A549 (cell line): ENCODE measurements at regions not wholly inside any gene's neighbourhood (a gene's known extent, or its start where the extent isn't known, plus 50 kb on each side); places are given as distances from the start of the nearest gene placed in this dataset.

Source experiments
- ATAC-seq, 2 experiments: fragments of 200-7000 bp in 1 of 2; fragments of >200 bp in 1 of 2; cut with Nextera tagmentation in 1 of 2; cut with Tn5 transposase in 1 of 2; 3 replicates each; pipeline versions ENCODE4 v1.8.0 to v1.9.1; 2018 to 2020; ENCODE audit warnings: mild to moderate bottlenecking in 1 of 2, moderate library complexity in 1 of 2
- CTCF ChIA-PET: fragments of 300-600 bp; sonication (Branson Sonifier 250); formaldehyde crosslinking; extraction: SDS; loops from one replicate; lab custom pipeline; 2021; ENCODE audit warnings: antibody characterized with exemption, inconsistent platforms; lab: Yijun Ruan, JAX
- POLR2A ChIA-PET: fragments of 350-600 bp; formaldehyde crosslinking; extraction: SDS; loops from one replicate; lab custom pipeline; 2021; ENCODE audit warnings: antibody characterized with exemption, inconsistent platforms; lab: Yijun Ruan, JAX
- DNase-seq, 2 experiments: peaks; one replicate each; pipeline versions ENCODE4 v3.0.0 to v3.0.0-alpha.2; 2011 to 2016; ENCODE audit warnings: low read depth in 1 of 2, low spot score in 1 of 2
- FAIRE-seq: peaks from 2 replicates; lab custom pipeline; 2011; peaks lifted over from hg19 to GRCh38; lab: Jason Lieb, UNC
- H3K27ac ChIP-seq, 2 experiments: fragments of >200 bp; sonication (Bioruptor Twin); formaldehyde crosslinking; 3 replicates each; pipeline ENCODE4 v1.5.1; 2016 to 2017
- H3K4me1 ChIP-seq: fragments of >200 bp; sonication (Bioruptor Twin); formaldehyde crosslinking; 3 replicates; pipeline ENCODE4 v1.6.1; 2016
- H3K4me2 ChIP-seq: fragments of >200 bp; sonication (Bioruptor Twin); formaldehyde crosslinking; 3 replicates; pipeline ENCODE4 v1.6.1; 2016
- H3K4me3 ChIP-seq: fragments of >200 bp; sonication (Bioruptor Twin); formaldehyde crosslinking; 3 replicates; pipeline ENCODE4 v1.5.1; 2016
- H3K9me3 ChIP-seq: fragments of >200 bp; sonication (Bioruptor Twin); formaldehyde crosslinking; 3 replicates; pipeline ENCODE4 v1.6.1; 2016
- BCL3 ChIP-seq: fragments of >200 bp; sonication (Bioruptor Twin); formaldehyde crosslinking; IDR thresholded peaks from 3 replicates; pipeline ENCODE4 v1.6.1; 2016
- CBX2 ChIP-seq: fragments of 200-600 bp; sonication (generic); IDR thresholded peaks from 2 replicates; pipeline ENCODE4 v1.6.1; 2016; ENCODE audit warnings: low read depth, mild to moderate bottlenecking, borderline replicate concordance
- CBX8 ChIP-seq: fragments of 200-600 bp; sonication (generic); IDR thresholded peaks from 2 replicates; pipeline ENCODE4 v1.6.1; 2016
- CEBPB ChIP-seq, 2 experiments: fragments of >200 bp in 1 of 2; sonication (Bioruptor Twin) in 1 of 2; formaldehyde crosslinking in 1 of 2; IDR thresholded peaks; 2 replicates each; pipeline ENCODE4 v1.6.1; 2012 to 2016
- CHD2 ChIP-seq: fragments of 150-350 bp; IDR thresholded peaks from 2 replicates; pipeline ENCODE4 v1.6.1; 2014; ENCODE audit warnings: low read length; ENCODE audit not compliant: partially characterized antibody
- E2F6 ChIP-seq: IDR thresholded peaks from 2 replicates; pipeline ENCODE4 v1.6.1; 2012; ENCODE audit warnings: low read depth, borderline replicate concordance
- EHF ChIP-seq: fragments of 250-450 bp; sonication (Bioruptor Pico); IDR thresholded peaks from 2 replicates; pipeline ENCODE4 v1.5.0; 2020; ENCODE audit warnings: mild to moderate bottlenecking
- EHMT2 ChIP-seq: fragments of 200-600 bp; sonication (generic); IDR thresholded peaks from 2 replicates; pipeline ENCODE4 v1.6.1; 2016; ENCODE audit warnings: antibody characterized with exemption, low read depth, mild to moderate bottlenecking, moderate library complexity
- EP300 ChIP-seq, 2 experiments: fragments of >200 bp; sonication (Bioruptor Twin); formaldehyde crosslinking; IDR thresholded peaks; 2 replicates in 1 of 2; 3 replicates in 1 of 2; pipeline ENCODE4 v1.6.1; 2016 to 2017
- FOSB ChIP-seq: fragments of 250-450 bp; sonication (Bioruptor Pico); IDR thresholded peaks from 2 replicates; pipeline ENCODE4 v1.5.0; 2020; ENCODE audit warnings: mild to moderate bottlenecking, moderate library complexity
- FOXS1 ChIP-seq: fragments of 250-450 bp; sonication (Bioruptor Pico); IDR thresholded peaks from 2 replicates; pipeline ENCODE4 v1.5.0; 2020; ENCODE audit warnings: mild to moderate bottlenecking, moderate library complexity
- GATA3 ChIP-seq: IDR thresholded peaks from 2 replicates; pipeline ENCODE4 v1.6.1; 2012; ENCODE audit warnings: borderline replicate concordance
- HOXA7 ChIP-seq: fragments of 250-450 bp; sonication (Bioruptor Pico); IDR thresholded peaks from 2 replicates; pipeline ENCODE4 v1.5.0; 2020; ENCODE audit warnings: mild to moderate bottlenecking, moderate library complexity
- HOXB13 ChIP-seq: fragments of 250-450 bp; sonication (Bioruptor Pico); IDR thresholded peaks from 2 replicates; pipeline ENCODE4 v1.5.0; 2020; ENCODE audit warnings: low read depth, mild to moderate bottlenecking, moderate library complexity
- JUNB ChIP-seq: fragments of >200 bp; sonication (Bioruptor Twin); formaldehyde crosslinking; IDR thresholded peaks from 2 replicates; pipeline ENCODE4 v1.6.1; 2016
- MAFK ChIP-seq: fragments of 450-650 bp; IDR thresholded peaks from 2 replicates; pipeline ENCODE4 v1.6.1; 2014; ENCODE audit not compliant: partially characterized antibody
- NFE2L2 ChIP-seq: fragments of 150-350 bp; conservative IDR thresholded peaks from 2 replicates; pipeline ENCODE4 v1.6.1; 2014; ENCODE audit warnings: low read length
- NPAS2 ChIP-seq: fragments of 250-450 bp; sonication (Bioruptor Pico); IDR thresholded peaks from 2 replicates; pipeline ENCODE4 v1.8.0; 2022; ENCODE audit warnings: mild to moderate bottlenecking, moderate library complexity, borderline replicate concordance
- NR3C1 ChIP-seq: fragments of >200 bp; sonication (Bioruptor Twin); formaldehyde crosslinking; IDR thresholded peaks from 3 replicates; pipeline ENCODE4 v1.6.1; 2017
- POLR2A ChIP-seq: IDR thresholded peaks from 2 replicates; pipeline ENCODE4 v1.6.1; 2012; ENCODE audit warnings: mild to moderate bottlenecking, low read length
- POLR2AphosphoS2 ChIP-seq: conservative IDR thresholded peaks from 2 replicates; pipeline ENCODE4 v1.6.1; 2012; ENCODE audit warnings: low read length, improper control_type of control experiment, inconsistent platforms
- RCOR1 ChIP-seq: fragments of 150-350 bp; IDR thresholded peaks from 2 replicates; pipeline ENCODE4 v1.6.1; 2014; ENCODE audit warnings: antibody characterized with exemption, low read length, low read depth
- RFX5 ChIP-seq: fragments of 450-650 bp; IDR thresholded peaks from 2 replicates; pipeline ENCODE4 v1.7.1; 2014; ENCODE audit warnings: antibody characterized with exemption, mild to moderate bottlenecking, moderate library complexity
- RNF2 ChIP-seq: fragments of 200-600 bp; sonication (generic); IDR thresholded peaks from 2 replicates; pipeline ENCODE4 v1.6.1; 2016; ENCODE audit warnings: low read depth, mild to moderate bottlenecking, antibody characterized with exemption, moderate library complexity, borderline replicate concordance
- SMC3 ChIP-seq: fragments of >200 bp; sonication (Bioruptor Twin); formaldehyde crosslinking; IDR thresholded peaks from 3 replicates; pipeline ENCODE4 v1.6.1; 2018; ENCODE audit warnings: inconsistent platforms
- SREBF2 ChIP-seq: fragments of 450-650 bp; IDR thresholded peaks from 2 replicates; pipeline ENCODE4 v1.6.1; 2014; ENCODE audit warnings: mild to moderate bottlenecking, moderate library complexity
- TFCP2L1 ChIP-seq: fragments of 250-450 bp; sonication (Bioruptor Pico); IDR thresholded peaks from 2 replicates; pipeline ENCODE4 v1.5.0; 2021; ENCODE audit warnings: mild to moderate bottlenecking
- TP53 ChIP-seq: fragments of 250-450 bp; sonication (Bioruptor Pico); IDR thresholded peaks from 2 replicates; pipeline ENCODE4 v1.5.0; 2021; ENCODE audit warnings: mild to moderate bottlenecking, moderate library complexity
- USF2 ChIP-seq: fragments of 450-650 bp; IDR thresholded peaks from 2 replicates; pipeline ENCODE4 v1.6.1; 2014; ENCODE audit warnings: antibody characterized with exemption
- ZFP36 ChIP-seq: fragments of 450-650 bp; IDR thresholded peaks from 2 replicates; pipeline ENCODE4 v1.6.1; 2014; ENCODE audit warnings: borderline replicate concordance; ENCODE audit not compliant: partially characterized antibody
- WGBS: methylation state at CpG from one replicate; pipeline ENCODE4 v1.1.6; 2017; ENCODE audit errors: missing lambda C conversion rate; 5-methylcytosine and 5-hydroxymethylcytosine counted together
- TF ChIP-seq, protein P1 (sequence below): IDR thresholded peaks from 2 replicates; pipeline ENCODE4 v1.6.1; 2012

DNA sequence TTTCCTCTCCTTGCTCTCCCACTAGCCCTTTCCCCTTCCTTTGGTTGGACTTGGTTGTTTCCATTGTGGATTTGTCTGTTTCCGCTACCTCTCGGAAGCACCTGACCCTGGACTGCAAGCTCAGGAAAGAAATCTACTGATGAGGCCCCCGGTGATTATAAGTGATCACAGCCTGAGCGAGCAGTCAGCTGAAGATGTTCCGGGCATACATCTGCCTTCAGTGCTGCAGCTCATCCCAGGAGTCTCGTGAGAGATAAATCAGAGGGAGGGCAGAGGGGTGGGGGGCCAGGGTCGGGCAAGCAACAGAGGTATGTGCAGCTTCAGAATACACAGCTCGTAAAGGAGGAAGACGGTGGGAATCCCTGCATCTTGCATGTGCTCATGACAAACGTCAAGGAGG lies 102.1 kb downstream of the MRPL46 start:
- H3K4me1 ChIP-seq, result no peaks in the 10 kb centered on the region
- no peak for ATAC-seq
- peak overlapping the region in 1 of 2 experiments; percentile 57; a peak in 3 of 6 replicates for H3K27ac ChIP-seq
- H3K4me2 ChIP-seq, result no peak overlapping the region
- DNase-seq, result no peak
- H3K4me3 ChIP-seq, result no peak overlapping the region
- no peaks in the 10 kb centered on the region for H3K9me3 ChIP-seq
- no peak for FAIRE-seq
- CTCF ChIA-PET, result interaction anchor here (0.9 kb wide), 1 partner anchor 85 kb away, joined by 3 read pairs; no protein-coding TSS in a partner anchor
- WGBS, result 54% methylated on average over 9 of the region's 10 CpGs
- no peak for TF ChIP-seq JUNB
- TF ChIP-seq SMC3, result no peak
- no peak for TF ChIP-seq EHF (CRISPR knock-in tag)
- TF ChIP-seq NPAS2 (CRISPR knock-in tag), result no peak
- no peak for TF ChIP-seq MAFK
- no peak for TF ChIP-seq RCOR1
- TF ChIP-seq POLR2AphosphoS2, result no peak
- TF ChIP-seq SREBF2, result no peak
- TF ChIP-seq HOXB13 (CRISPR knock-in tag), result no peak
- TF ChIP-seq CEBPB (IDR thresholded peaks at IDR 0.05), result no peak
- no peak for TF ChIP-seq NR3C1
- TF ChIP-seq RNF2, result no peak
- no peak for TF ChIP-seq EP300 (IDR thresholded peaks at IDR 0.05)
- TF ChIP-seq RFX5, result no peak
- TF ChIP-seq CBX8, result no peak
- TF ChIP-seq USF2, result no peak
- TF ChIP-seq GATA3, result no peak
- no peak for TF ChIP-seq BCL3
- no peak for TF ChIP-seq FOXS1
- POLR2A ChIA-PET, result no interaction called here

GRCh38 chr15:88348579-88349230 lies 92.2 kb upstream of the NTRK3 start:
- no peak for ATAC-seq
- CTCF ChIA-PET, result no interaction called here
- no peak overlapping the region for H3K4me2 ChIP-seq

DNA sequence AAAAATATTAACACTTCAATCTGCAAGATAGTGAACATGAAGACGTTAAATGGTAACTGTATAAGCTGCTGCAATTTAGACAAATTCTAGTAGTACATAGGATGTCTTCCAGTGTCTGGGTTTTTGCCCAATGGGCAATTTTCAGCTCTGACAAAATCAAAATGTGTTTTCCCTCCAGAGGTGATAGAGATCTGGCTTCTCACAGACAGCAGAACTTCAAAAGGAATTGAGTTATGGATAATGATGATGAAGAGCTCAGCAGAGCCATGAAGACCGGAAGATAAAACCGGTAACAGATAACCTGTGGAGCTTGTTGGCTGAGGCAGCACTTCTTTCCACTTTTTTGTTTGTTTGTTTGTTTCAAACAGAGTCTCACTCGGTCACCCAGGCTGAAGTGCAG lies 89.4 kb upstream of the NTRK3 start:
- CTCF ChIA-PET, result interaction anchor here (1.0 kb wide), 2 partner anchors 8 to 10 kb away, joined by 3 to 5 read pairs; no protein-coding TSS in a partner anchor
- H3K4me1 ChIP-seq, result peaks cover 25% of the 10 kb centered on the region

More at GRCh38 chr15:88348579-88349230, 92.2 kb upstream of the NTRK3 start:
- Histone ChIP-seq H3K27ac (no peak overlapping the region), H3K4me3 (no peak overlapping the region), H3K4me1 (peaks cover 25% of the 10 kb centered on the region), H3K9me3 (peaks cover 23% of the 10 kb centered on the region)
- 28% methylated on average over 4 of the region's 4 CpGs for WGBS
- no peak for DNase-seq
- FAIRE-seq, result peak; percentile 7
- POLR2A ChIA-PET, result no interaction called here
- TF ChIP-seq CBX2, result no peak
- no peak for TF ChIP-seq NR3C1
- no peak for TF ChIP-seq EHMT2

More for the DNA sequence above, 89.4 kb upstream of the NTRK3 start:
- H3K4me2 ChIP-seq, result peak overlapping the region; percentile 52; the same call in 1 of the 3 replicates
- POLR2A ChIA-PET, result no interaction called here
- ATAC-seq (no peak), DNase-seq (no peak), FAIRE-seq (no peak)
- TF ChIP-seq RNF2 (no peak), NFE2L2 (no peak), CBX2 (no peak), FOXS1 (no peak), CHD2 (no peak), EHF (CRISPR knock-in tag) (no peak), HOXA7 (CRISPR knock-in tag) (no peak), ZFP36 (no peak), CBX8 (no peak), E2F6 (no peak), FOSB (CRISPR knock-in tag) (no peak), TP53 (CRISPR knock-in tag) (no peak), POLR2A (no peak), GATA3 (no peak), TFCP2L1 (CRISPR knock-in tag) (no peak)
- TF ChIP-seq, protein P1, sequence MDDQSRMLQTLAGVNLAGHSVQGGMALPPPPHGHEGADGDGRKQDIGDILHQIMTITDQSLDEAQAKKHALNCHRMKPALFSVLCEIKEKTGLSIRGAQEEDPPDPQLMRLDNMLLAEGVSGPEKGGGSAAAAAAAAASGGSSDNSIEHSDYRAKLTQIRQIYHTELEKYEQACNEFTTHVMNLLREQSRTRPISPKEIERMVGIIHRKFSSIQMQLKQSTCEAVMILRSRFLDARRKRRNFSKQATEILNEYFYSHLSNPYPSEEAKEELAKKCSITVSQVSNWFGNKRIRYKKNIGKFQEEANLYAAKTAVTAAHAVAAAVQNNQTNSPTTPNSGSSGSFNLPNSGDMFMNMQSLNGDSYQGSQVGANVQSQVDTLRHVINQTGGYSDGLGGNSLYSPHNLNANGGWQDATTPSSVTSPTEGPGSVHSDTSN, result no peak
- H3K27ac ChIP-seq, result peak overlapping the region; percentile 53 to 62; a peak in 5 of 6 replicates
- no peak overlapping the region for H3K4me3 ChIP-seq
- H3K9me3 ChIP-seq, result no peaks in the 10 kb centered on the region
- whole genome bisulfite sequencing, result 45% methylated on average over 4 of the region's 4 CpGs
